ENCODE measurements at regions not wholly inside any gene's neighbourhood (a gene's known extent, or its start where the extent isn't known, plus 50 kb on each side); places are given as distances from the start of the nearest gene placed in this dataset.

DNA sequence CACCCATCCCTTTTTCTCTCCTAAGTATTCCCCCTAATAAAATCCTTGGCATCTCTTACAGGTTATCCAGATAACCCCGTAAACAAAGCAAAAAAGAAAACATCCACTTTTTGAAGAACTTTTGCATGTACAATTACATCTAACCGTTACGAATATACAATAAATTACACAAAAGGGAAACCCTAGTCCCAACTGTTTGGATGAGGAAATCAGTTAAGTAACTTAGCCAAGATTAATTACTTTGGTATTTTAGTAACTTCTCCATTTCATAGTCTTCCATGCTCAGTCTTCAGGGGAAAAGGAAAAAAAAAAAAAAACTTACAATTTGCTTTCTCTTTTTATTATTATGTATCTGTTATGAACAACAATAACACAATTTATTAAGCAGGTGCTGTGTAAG lies 212.9 kb downstream of the ACTL7B start:
- WGBS (ENCODE audit: low lambda C conversion rate), result 38% methylated on average over 3 of the region's 3 CpGs
- Histone ChIP-seq H3K9ac (ENCODE audit: insufficient read depth, low read depth, low read length) (no peak overlapping the region), H3K79me2 (ENCODE audit: insufficient read depth, low read length) (no peaks in the 10 kb centered on the region), H3K27ac (ENCODE audit: extremely low read length, insufficient read depth, low read length) (no peak overlapping the region), H3K4me2 (ENCODE audit: low read depth, low read length) (no peak overlapping the region), H3K4me1 (ENCODE audit: insufficient read depth, low read length) (no peaks in the 10 kb centered on the region), H2AFZ (ENCODE audit: low read length) (no peak overlapping the region), H3K36me3 (replicated peaks in 1 of 2; ENCODE audit: control insufficient read depth in 1 of 2, insufficient read depth in 2 of 2, low read length in 2 of 2) (no peaks in the 10 kb centered on the region), H3K4me3 (replicated peaks in 1 of 3; ENCODE audit: insufficient read depth in 1 of 3, low read depth in 2 of 3, low read length in 3 of 3) (no peak overlapping the region), H4K20me1 (ENCODE audit: insufficient read depth, low read length) (no peaks in the 10 kb centered on the region), H3K9me3 (ENCODE audit: low read length) (no peaks in the 10 kb centered on the region), H3K27me3 (ENCODE audit: control insufficient read depth in 1 of 2, insufficient read depth in 2 of 2, low read length in 2 of 2) (peaks cover 0 to 6% of the 10 kb centered on the region in 2 experiments; a peak in 2 of 5 replicates)
- no peak for DNase-seq (ENCODE audit: low spot score)
- no peak for FAIRE-seq
- in situ Hi-C loops (cut with HindIII; ENCODE audit: extremely low pct_ligation_motif_present, low pct_unique_long_range_greater_than_20kb) (no loop called here), intact Hi-C loops (cut with micrococcal nuclease; ENCODE audit: unreplicated experiment) (loop anchor here (1.0 kb wide), 1 partner anchor 34 kb away; no protein-coding TSS in a partner anchor)
- ChIA-PET CTCF (ENCODE audit: low intra/inter-chr PET ratio, low total read pairs) (no interaction called here), POLR2A (no interaction called here)
- no TSS peak for BruUV-seq (replicated peaks)
- no peak for TF ChIP-seq ETS1 (CRISPR knock-in tag; IDR thresholded peaks at IDR 0.05)
- no peak for TF ChIP-seq HOXA7 (CRISPR knock-in tag; IDR thresholded peaks at IDR 0.05)
- no peak for TF ChIP-seq ZNF746 (CRISPR knock-in tag; IDR thresholded peaks at IDR 0.05)
- TF ChIP-seq TERF1 (CRISPR knock-in tag; IDR thresholded peaks at IDR 0.05), result no peak
- TF ChIP-seq SYNCRIP (IDR thresholded peaks at IDR 0.05; ENCODE audit: insufficient read depth, low read depth, low read length), result no peak
- TF ChIP-seq SP5 (CRISPR knock-in tag; IDR thresholded peaks at IDR 0.05; ENCODE audit: borderline replicate concordance, low read depth), result no peak
- TF ChIP-seq SKI (IDR thresholded peaks at IDR 0.05; ENCODE audit: partially characterized antibody), result no peak
- no peak for TF ChIP-seq TBP (CRISPR knock-in tag; IDR thresholded peaks at IDR 0.05)
- no peak for TF ChIP-seq ERF (CRISPR knock-in tag; IDR thresholded peaks at IDR 0.05)
- no peak for TF ChIP-seq ZNF547 (CRISPR knock-in tag; IDR thresholded peaks at IDR 0.05)
- no peak for TF ChIP-seq ZNF552 (CRISPR knock-in tag; IDR thresholded peaks at IDR 0.05; ENCODE audit: borderline replicate concordance)
- TF ChIP-seq FIP1L1 (IDR thresholded peaks at IDR 0.05; ENCODE audit: borderline replicate concordance, insufficient read depth, low read depth, low read length), result no peak
- TF ChIP-seq ZNF577 (CRISPR knock-in tag; IDR thresholded peaks at IDR 0.05; ENCODE audit: borderline replicate concordance, low read depth), result no peak
- no peak for TF ChIP-seq BCLAF1 (IDR thresholded peaks at IDR 0.05)
- no peak for TF ChIP-seq MXD1 (CRISPR knock-in tag; IDR thresholded peaks at IDR 0.05)
- TF ChIP-seq ISL2 (CRISPR knock-in tag; IDR thresholded peaks at IDR 0.05), result no peak
- no peak for TF ChIP-seq ZNF274 (CRISPR knock-in tag; IDR thresholded peaks at IDR 0.05)
- ATAC-seq, result no peak

Measured in HepG2 (cell line).